Bone marrow (tissue), 2 donors: ENCODE measurements at regions not wholly inside any gene's neighbourhood (a gene's known extent, or its start where the extent isn't known, plus 50 kb on each side); places are given as distances from the start of the nearest gene placed in this dataset.

ENCODE experiments used
- DNase-seq, 2 donors: peaks; one replicate each; lab custom pipeline; 2025; lab: John Stamatoyannopoulos, UW

DNA sequence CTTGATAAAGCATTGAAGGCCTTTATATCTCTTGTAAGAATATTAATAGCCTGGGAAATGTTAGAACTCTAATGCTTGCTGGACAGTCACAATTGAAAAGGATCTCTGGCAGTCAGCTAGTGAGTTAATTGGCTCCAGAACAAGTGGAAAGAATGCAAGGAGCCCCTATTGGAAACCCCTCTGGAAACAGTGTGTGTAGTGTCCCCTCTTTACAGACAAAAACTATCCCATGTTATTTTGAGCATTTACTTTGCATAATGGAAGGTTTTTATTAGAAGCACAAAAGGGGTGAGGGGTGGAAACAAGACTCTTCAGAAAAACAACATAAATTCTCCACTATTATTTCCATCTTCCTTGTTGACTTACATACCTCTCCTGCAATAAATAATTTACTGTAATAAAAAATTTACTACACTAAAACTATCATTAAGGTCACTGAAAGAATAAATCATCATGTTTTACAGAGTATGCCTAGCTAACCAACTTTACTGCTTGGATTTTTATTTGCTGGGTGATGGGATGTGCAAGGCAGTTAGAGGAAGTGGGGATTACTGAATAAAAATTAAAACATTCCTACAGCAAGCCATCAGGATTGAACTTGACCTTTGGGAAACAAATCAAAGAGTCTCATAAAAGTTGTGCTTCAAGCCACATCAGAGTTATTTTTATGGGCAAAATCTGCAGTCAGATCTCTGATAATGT, 610.4 kb downstream of the TBC1D4 start:
- no peak for DNase-seq

DNA sequence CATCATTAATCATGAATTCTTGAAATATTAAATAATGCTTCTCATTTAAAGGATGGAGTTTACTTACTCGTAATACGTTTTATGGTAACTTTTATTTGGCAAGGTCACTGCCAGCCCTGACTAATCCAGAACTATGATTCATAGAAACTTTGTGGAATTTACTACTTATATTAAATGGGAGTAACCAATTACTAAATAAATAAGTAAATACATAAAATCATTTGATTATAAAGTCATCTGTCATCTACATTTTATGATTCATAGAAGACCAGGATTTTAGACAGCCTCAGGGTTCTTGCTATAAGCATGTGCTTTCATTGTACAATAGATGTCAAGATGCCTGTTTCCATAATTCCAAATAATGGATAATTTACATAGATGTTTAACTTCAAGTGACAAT, 611.1 kb downstream of the TBC1D4 start:
- DNase-seq, result no peak

DNA sequence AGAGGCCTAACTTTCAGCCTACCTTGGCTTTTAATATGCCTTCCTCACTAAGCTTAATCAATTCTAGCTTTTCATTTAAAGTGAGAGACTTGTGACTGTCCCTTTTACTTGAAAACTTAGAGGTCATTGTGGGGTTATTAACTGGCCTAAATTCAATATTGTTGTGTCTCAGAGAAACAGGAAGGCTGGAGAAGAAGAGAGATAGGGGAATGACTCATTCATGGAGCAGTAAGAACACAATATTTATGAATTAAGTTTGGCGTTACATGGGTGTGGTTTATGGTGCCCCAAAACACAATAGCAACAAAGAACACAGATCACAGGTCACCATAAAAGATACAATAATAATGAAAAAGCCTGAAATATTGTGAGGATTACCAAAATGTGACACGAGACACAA, 612.1 kb downstream of the TBC1D4 start:
- no peak for DNase-seq

DNA sequence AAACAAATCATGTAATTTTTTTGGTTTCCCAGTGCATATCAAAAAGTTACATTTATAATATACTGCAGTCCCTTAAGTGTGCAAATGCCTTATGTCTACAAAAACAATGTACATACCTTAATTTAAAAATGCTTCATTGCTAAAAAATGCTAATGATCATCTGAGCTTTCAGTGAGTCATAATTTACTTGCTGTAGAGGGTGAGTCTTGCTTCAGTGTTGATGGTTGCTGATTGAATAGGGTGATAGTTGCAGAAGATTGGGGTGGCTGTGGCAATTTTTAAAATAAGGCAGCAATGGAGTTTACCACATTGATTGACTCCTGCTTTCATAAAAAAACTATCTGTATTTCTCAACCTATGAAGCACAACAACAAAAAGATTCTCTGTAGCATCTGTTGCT, 613.9 kb downstream of the TBC1D4 start:
- DNase-seq, result no peak

DNA sequence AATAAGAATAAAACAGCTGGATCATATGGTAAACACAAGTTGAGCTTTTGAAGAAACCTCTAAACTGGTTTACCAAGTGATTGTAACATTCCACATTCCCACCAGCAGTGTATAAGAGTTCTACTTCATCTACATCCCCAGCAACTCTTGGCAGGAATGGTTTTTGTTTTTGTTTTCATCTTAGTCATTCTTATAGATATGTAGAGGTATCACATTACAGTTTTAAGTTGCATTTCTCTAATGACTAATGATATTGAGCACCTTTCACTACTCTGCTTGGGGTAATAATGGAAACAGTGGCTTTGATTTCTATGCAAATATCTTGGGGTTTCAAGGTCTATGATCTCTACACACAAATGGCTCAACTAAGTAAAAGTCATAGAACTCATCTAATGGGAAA, 614.5 kb downstream of the TBC1D4 start:
- no peak for DNase-seq

DNA sequence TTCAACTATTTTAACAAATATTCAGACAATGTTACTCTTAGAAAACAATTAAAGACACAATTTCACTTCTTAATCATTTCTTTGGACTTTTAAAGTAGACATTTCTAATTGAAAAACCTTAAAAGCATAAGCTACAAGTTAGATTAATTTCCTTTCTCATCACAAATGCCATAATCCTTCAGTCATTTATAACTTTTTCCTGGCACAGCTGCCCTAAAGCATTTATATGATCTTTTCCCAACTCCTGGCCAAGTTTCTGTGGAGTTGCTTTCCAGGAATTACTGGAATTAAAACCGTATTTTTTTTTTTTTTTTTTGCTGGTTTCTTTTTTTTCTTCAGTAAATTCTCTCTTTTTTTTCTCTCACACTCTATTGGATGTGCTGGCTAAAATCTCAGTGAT, 615.9 kb downstream of the TBC1D4 start:
- DNase-seq, result no peak

DNA sequence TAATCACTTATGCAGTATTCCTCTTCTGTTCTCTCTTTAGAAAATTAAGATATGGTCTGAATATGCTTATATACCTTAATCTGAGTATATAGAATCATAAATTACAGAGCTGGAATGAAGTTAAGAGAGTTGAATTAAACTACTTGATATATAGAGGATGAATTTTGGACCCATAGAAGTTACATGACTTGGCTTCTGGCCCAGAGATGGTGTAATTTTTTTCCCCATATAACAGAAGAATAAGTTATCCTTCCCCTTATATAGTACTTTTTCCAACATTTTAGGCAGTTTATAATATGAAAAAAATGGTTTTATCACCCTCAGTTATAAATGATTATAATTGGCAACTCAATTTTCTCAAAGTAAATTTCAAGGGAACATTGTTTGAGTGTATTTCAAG, 616.3 kb downstream of the TBC1D4 start:
- no peak for DNase-seq

DNA sequence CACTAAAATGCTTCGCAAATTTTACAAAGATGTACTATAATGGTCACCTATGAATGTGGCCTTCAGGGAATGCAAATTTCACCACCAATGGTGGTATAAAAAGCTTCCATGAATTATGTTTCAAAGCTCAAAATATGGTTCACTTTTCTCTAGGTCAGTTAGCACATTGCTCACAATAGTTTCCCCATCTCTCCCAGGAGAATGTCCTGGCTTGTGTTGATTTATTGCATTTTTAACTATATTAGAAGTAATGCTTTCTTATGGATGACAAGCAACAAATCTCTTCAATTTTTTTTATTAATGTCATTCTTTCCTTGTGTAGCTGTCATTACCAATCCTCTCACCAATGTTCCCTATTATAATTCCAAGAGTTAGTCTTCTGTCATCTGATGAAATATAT, 621.2 kb downstream of the TBC1D4 start:
- DNase-seq, result no peak

DNA sequence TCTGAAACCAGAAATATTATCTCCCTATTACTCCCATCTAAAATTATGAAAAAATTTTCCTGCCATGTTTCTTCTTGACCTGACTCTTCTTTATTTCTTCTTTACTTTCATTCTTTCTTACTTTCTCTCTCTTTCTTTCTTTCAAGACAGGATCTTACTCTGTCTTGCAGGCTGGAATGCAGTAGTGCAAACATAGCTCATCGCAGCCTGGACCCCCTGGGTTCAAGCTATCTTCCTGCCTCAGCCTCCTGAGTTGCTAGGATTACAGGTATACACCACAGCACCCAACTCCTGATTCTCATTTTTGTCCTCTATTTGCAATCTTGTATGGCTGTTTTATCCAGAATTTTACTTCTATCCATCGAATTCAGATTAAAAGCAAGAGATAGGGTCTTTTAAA, 631.1 kb downstream of the TBC1D4 start:
- no peak for DNase-seq

DNA sequence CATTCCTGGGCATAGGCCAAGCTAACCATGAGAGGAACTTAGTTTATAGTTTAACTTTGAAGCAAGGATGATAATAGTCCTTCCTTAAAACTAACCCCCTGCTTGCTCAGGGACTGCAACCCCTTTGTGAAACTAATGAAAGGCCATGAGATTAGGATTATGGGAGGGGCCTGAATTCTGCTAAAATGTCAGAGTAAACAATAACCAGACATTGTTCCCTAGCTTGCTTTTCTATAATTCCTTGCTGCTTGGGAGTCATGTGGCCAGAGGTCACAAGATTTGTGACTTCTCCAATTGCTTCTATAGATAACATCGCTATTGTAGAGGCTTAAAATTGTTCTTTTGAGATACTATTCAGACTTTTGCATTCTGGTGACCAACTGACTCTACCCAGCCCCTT, 634.0 kb downstream of the TBC1D4 start:
- DNase-seq, result no peak

DNA sequence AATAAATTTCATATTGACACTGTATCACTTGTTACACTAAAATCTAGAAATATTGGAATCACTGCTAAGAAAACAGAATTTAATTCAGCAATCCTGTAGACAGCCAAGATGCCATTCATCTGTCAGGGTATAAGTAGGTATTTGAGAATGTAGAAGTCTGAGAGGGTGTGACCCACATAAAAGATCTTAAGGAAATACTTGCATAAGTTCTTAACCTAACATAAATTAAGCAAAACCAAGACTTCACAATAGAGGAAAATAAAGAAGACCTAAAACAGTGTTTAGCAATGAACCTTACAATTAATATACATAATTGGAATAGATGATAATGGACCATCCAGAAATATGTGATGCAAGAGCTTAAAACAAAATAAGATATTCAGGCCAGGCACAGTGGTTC, 636.2 kb downstream of the TBC1D4 start:
- DNase-seq, result no peak

DNA sequence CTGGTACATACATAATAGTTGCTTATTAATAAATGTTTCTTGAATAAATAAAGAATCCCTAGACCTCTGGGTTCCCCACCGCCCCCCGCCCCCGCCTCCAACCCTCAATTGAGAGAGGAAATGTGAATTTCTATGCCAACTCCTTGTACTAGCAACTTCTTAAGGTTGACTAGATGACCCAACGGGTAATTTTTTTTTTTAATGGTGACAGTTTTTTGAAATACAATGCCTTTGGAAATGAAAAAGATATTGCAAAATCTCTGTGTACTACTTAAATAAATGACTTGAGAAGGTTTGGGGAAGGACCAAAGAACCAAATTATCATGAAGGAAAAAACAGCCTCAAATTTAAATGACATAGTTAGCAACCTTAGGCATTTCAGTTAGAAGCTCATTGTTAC, 640.3 kb downstream of the TBC1D4 start:
- no peak for DNase-seq

DNA sequence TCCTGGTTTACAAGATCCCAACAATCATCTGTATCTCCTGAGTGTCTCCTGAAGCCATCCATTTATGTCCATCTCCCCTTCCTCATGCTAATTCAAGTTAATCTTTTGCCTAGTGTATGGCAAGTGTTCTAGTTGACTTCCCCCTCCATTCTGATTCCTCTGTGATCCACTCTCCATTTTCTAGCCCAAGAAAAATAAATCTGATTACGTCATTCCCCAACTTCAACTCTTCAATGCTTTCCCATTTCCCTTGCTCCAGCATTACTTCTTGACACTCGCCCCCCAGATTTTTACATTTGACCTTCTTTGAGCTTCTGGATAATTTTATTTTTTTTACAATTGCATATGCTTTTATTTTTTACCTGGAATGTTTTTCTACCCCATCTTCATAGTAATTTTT, 640.8 kb downstream of the TBC1D4 start:
- no peak for DNase-seq

DNA sequence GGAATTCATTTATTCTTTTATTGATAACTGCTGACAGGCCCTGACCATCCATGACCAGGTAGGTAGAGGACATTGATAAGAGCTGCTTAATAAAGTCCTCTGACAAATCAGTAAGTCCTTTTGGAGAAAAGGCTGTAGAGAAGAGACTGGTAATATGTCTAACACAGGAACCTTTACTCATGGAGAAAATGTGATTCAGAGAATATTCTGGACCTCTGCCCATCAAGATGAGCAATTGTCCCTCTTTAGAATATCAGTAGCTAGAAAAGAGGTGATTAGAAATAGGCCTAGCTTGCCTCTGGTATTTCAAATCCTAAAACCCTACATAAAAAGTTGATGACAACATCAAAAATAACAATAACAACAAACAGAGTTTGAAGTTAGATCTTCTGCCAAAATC, 642.3 kb downstream of the TBC1D4 start:
- no peak for DNase-seq

DNA sequence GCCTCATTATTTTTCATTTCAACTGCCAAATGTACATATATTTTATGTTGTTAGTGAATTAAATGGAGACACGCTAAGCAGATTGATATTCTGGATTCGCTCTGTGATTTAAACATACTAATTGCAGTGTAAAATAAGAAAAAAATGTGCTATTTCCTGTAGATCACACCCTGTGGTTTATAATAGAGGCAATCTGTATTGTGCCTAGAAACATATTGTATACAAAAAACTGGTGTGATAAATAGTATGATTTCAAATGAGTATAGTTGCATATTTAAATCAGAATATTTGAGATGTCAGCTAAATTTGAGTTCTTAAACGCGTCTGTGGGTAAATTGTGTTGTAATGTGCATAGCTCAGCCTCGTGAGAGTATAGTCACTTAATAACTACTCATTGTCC, 643.9 kb downstream of the TBC1D4 start:
- DNase-seq, result no peak

DNA sequence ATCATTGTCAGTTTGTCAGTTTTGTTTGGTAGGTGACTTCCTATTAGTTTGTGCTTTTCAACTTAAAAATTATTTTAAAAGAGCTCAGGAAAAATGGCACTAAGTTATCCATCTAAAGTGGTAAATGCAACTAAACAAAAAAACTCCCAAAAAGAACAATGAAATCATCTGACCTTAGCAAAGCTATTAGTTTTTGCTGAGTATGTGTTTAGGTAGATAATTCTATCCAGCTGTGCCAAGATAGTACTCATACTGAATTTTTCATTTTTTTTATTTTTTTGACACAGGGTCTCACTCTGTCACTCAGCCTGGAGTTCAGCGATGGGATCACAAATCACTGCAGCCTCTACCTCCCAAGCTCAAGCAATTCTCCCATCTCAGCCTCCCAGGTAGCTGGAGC, 645.3 kb downstream of the TBC1D4 start:
- no peak for DNase-seq

DNA sequence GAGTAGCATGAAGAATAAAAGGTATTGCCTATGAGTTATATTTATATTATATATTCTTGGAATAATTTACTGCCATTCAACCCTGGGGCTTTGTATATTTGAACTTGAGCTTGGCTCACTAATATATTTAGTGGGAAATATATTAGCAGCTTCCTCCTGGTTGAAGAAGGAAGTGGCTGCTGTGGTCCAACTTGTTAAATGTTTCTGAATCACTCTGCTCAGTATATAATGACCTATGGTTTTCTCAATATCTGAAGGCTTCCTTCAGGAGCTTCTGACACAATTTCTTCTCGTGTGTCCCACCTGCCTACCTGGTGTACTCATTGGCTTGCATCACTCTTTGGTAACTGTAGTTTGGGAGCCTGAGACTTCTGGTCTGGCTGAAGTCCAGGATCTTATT, 646.4 kb downstream of the TBC1D4 start:
- DNase-seq, result no peak

DNA sequence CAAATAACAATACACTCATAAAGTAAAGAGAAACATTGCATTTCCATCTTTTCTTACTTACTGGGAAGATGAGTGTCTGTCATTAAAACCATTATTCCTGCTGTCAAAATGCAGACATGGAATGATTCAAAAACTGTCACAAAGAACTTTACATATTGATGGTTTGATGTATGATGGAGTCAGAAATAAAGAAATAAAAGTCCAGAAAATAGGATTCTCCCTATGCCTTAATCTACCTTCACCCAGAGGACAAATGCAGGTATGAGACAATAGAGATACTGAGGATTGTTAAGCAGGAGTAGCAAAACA, 656.1 kb downstream of the TBC1D4 start:
- no peak for DNase-seq

DNA sequence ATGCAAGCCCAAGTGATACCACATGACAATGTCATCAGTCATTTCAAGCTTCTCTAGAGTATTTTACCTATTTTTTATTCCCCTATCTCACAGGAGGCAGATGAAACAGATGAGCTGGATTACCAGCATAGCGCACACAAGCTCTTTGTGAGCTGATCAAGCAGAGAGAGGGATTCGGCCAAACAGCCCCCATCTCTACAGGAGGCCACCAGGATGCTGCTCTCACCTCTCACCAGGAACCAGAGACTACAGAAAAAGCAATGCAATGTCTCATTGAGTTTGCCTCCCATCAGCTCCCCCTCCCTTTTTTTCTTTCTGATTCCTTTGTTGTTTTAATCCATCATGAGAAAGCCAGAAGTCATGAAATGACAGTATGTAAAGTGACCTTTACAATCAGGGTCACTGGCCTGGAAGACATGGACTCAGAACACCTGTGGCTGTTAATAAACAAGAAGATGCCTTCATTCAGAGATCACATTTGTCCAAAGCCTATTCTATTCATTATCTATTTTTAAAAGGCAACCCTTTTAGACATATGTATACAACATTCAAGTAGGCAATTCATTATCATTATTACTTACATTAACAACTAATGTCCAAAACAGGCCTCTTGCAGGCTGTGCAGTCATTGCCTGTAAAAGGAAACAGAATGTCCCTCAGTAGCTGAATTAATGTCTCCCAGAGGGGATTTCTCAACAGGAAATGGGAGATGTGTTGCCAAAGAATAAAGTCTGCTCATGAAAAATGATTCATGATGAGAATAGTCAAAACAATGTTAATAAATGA, 656.6 kb downstream of the TBC1D4 start:
- DNase-seq, result no peak

DNA sequence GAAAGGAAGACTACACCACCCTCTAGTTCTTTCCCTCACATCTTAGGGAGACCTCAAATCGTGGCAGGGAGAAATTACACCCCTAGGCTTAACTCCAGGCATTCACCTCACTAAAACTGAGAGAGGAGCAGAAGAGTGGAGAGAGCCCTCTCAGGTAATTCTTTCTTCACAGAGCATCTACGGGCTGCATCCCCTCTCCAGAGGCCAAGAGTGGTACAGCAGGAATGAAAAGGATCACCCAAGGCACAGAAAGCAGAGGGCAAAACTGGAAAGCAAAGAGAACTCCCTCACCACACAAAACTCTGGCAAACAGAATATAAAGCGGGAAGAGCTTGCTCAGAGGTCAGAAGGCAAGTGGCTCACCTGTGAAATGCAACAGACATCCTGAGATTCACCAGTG, 661.2 kb downstream of the TBC1D4 start:
- DNase-seq, result no peak

DNA sequence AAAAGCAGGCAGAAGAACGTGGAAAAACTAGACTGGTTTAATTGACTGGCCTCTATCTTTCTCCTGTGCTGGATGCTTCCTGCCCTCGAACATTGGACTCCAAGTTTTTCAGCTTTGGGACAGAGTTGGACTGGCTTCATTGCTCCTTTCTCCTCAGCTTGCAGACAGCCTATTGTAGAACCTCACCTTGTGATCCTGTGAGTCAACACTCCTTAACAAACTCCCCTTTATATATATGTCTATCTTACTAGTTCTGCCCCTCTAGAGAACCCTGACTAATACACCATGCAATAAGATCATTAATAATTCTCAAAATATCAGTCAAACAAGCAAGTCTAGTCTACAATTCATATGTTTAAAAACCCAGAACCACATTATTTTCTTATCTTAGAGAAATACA, 662.4 kb downstream of the TBC1D4 start:
- no peak for DNase-seq

DNA sequence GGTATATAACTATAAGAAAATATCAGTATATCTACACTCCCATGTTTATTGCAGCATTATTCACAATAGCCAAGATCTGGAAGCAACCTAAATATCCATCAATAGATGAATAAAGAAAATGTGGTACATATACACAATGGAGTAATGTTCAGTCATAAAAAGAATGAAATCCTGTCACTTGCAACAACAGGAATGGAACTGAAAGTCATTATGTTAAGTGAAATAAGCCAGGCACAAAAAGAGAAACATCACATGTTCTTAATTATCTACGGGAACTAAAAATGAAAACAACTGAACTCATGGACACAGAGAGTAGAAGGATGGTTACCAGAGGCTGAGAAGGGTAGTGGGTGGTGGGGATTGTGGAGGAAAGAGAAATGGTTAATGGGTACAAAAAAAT, 665.2 kb downstream of the TBC1D4 start:
- no peak for DNase-seq

DNA sequence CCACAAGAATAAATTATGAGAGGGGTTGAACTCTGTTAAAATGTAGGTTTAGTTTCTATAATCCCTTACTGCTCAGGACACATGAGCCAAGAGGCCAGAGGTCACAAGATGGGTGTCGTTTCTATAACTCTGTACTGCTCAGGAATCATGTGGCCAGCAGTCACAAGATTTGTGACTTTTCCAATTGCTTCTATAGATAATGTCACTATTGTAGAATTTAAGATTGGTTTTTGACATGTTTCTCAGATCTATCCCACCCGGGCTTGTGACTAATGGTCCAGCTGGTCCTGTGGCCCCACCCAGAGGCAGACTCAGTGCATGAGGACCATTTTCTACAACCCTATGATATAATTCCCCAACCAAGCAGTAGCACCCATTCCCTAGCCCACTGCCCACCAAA, 662.0 kb upstream of the KLF12 start:
- no peak for DNase-seq

DNA sequence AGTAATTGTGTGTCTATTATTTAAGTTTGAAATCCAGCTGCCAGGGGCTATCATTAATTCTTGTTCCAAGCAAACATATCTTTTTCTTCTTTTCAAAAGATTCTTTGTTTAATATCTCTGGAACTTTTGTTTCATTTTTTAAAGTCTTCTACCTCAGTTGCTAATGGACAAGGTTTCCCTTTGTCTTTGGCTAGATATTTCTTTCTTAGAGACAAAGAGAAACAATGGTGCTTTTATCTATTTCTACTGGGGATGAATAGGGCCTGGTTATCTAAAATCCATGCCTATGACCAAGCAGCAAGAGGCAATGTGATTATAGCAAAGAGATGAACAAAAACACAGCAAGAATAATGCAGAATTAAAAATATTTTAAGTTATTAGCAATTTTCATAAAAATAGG, 661.3 kb upstream of the KLF12 start:
- no peak for DNase-seq
